ENCODE measurements at regions not wholly inside any gene's neighbourhood (a gene's known extent, or its start where the extent isn't known, plus 50 kb on each side); places are given as distances from the start of the nearest gene placed in this dataset.
"Not testable (repeated sequence)": the region's sequence is repeated elsewhere in the genome, so short reads cannot be mapped to it uniquely, and the experiment has no call there.

- DNase-seq (ENCODE audit: low spot score), result no peak
These were observed 135.5 kb upstream of the MYT1L start for GRCh38 chr2:2466534-2466933.

GRCh38 chr2:2464643-2465042, 133.6 kb upstream of the MYT1L start:
- DNase-seq (ENCODE audit: low spot score), result no peak

GRCh38 chr2:2464094-2464493, 133.0 kb upstream of the MYT1L start:
- DNase-seq (ENCODE audit: low spot score), result peak; percentile 47

- DNase-seq (ENCODE audit: low spot score), result no peak
These were observed 125.6 kb upstream of the MYT1L start for GRCh38 chr2:2456721-2457120.

GRCh38 chr2:2455151-2455550, 124.1 kb upstream of the MYT1L start:
- DNase-seq (ENCODE audit: low spot score), result no peak

- no peak for DNase-seq (ENCODE audit: low spot score)
These were observed 121.9 kb upstream of the MYT1L start for GRCh38 chr2:2452961-2453360.

GRCh38 chr2:2451275-2451674, 120.2 kb upstream of the MYT1L start:
- DNase-seq (ENCODE audit: low spot score), result not testable (repeated sequence)

GRCh38 chr2:2448178-2448577, 117.1 kb upstream of the MYT1L start:
- DNase-seq (ENCODE audit: low spot score), result no peak

GRCh38 chr2:2422621-2423020, 91.5 kb upstream of the MYT1L start:
- no peak for DNase-seq (ENCODE audit: low spot score)

GRCh38 chr2:2413525-2413924, 82.5 kb upstream of the MYT1L start:
- DNase-seq (ENCODE audit: low spot score), result no peak

- DNase-seq (ENCODE audit: low spot score), result no peak
These were observed 79.9 kb upstream of the MYT1L start for GRCh38 chr2:2410987-2411386.

- DNase-seq (ENCODE audit: low spot score), result no peak
These were observed 78.4 kb upstream of the MYT1L start for GRCh38 chr2:2409481-2409880.

GRCh38 chr2:2405780-2406179, 74.7 kb upstream of the MYT1L start:
- no peak for DNase-seq (ENCODE audit: low spot score)

GRCh38 chr2:2400286-2401038, 69.4 kb upstream of the MYT1L start:
- DNase-seq (ENCODE audit: low spot score), result no peak

- no peak for DNase-seq (ENCODE audit: low spot score)
These were observed 68.3 kb upstream of the MYT1L start for GRCh38 chr2:2399396-2399795.

GRCh38 chr2:2392332-2392731, 61.3 kb upstream of the MYT1L start:
- no peak for DNase-seq (ENCODE audit: low spot score)

- no peak for DNase-seq (ENCODE audit: low spot score)
These were observed 58.1 kb upstream of the MYT1L start for GRCh38 chr2:2389215-2389614.
